NCI-H345 treated with DMSO at 0.1 percent for 48 hours (cell line): ENCODE measurements at regions not wholly inside any gene's neighbourhood (a gene's known extent, or its start where the extent isn't known, plus 50 kb on each side); places are given as distances from the start of the nearest gene placed in this dataset.
"Not testable (repeated sequence)": the region's sequence is repeated elsewhere in the genome, so short reads cannot be mapped to it uniquely, and the experiment has no call there.

ENCODE experiments used
- DNase-seq: peaks from one replicate; lab custom pipeline; 2025; ENCODE audit not compliant: unreplicated experiment; lab: John Stamatoyannopoulos, UW

GRCh38 chr18:76307293-76307690 lies 187.8 kb downstream of the ZNF516 start:
- no peak for DNase-seq

- no peak for DNase-seq
Measured at GRCh38 chr18:76306685-76307292, 188.3 kb downstream of the ZNF516 start.

- no peak for DNase-seq
Measured at GRCh38 chr18:76285866-76286265, 209.2 kb downstream of the ZNF516 start.

GRCh38 chr18:76281565-76281964 lies 213.5 kb downstream of the ZNF516 start:
- no peak for DNase-seq

- DNase-seq, result no peak
Measured at GRCh38 chr18:76277801-76278200, 217.2 kb downstream of the ZNF516 start.

GRCh38 chr18:76275727-76276313 lies 219.2 kb downstream of the ZNF516 start:
- no peak for DNase-seq

- DNase-seq, result no peak
Measured at GRCh38 chr18:76274468-76275289, 220.4 kb downstream of the ZNF516 start.

GRCh38 chr18:76273956-76274355 lies 221.1 kb downstream of the ZNF516 start:
- DNase-seq, result no peak

- no peak for DNase-seq
Measured at GRCh38 chr18:76273036-76273545, 222.0 kb downstream of the ZNF516 start.

- DNase-seq, result not testable (repeated sequence)
Measured at GRCh38 chr18:76267423-76267822, 227.6 kb downstream of the ZNF516 start.

GRCh38 chr18:76266236-76266991 lies 228.6 kb downstream of the ZNF516 start:
- no peak for DNase-seq

- no peak for DNase-seq
Measured at GRCh38 chr18:76265497-76266235, 229.4 kb downstream of the ZNF516 start.

- DNase-seq, result no peak
Measured at GRCh38 chr18:76264876-76265250, 230.2 kb downstream of the ZNF516 start.

GRCh38 chr18:76264198-76264875 lies 230.7 kb downstream of the ZNF516 start:
- DNase-seq, result no peak

GRCh38 chr18:76263046-76264005 lies 231.7 kb downstream of the ZNF516 start:
- DNase-seq, result no peak

GRCh38 chr18:76260941-76261472 lies 234.0 kb downstream of the ZNF516 start:
- DNase-seq, result no peak

- DNase-seq, result no peak
Measured at GRCh38 chr18:76259711-76260110, 235.3 kb downstream of the ZNF516 start.

- DNase-seq, result no peak
Measured at GRCh38 chr18:76259096-76259495, 235.9 kb downstream of the ZNF516 start.

- DNase-seq, result no peak
Measured at GRCh38 chr18:76258209-76258608, 236.8 kb downstream of the ZNF516 start.
